Thyroid gland (tissue), 4 donors: ENCODE measurements at regions not wholly inside any gene's neighbourhood (a gene's known extent, or its start where the extent isn't known, plus 50 kb on each side); places are given as distances from the start of the nearest gene placed in this dataset.

ENCODE experiments used
- DNase-seq, 2 donors: peaks; one replicate each; pipeline ENCODE4 v3.0.0-alpha.2; 2019
- H3K27ac ChIP-seq, 3 donors: fragments of 200-600 bp; sonication (generic); 1 replicate in 2 of 3; 2 replicates in 1 of 3; pipeline ENCODE4 v1.5.1; 2016 to 2019; ENCODE audit warnings: mild to moderate bottlenecking in 1 of 3, moderate library complexity in 1 of 3
- H3K27me3 ChIP-seq: fragments of 200-600 bp; sonication (generic); one replicate; pipeline ENCODE4 v1.5.1; 2019
- H3K36me3 ChIP-seq, 2 donors: fragments of 200-600 bp; sonication (generic); one replicate each; pipeline ENCODE4 v1.5.1; 2016 to 2019
- H3K4me1 ChIP-seq, 2 donors: fragments of 200-600 bp; sonication (generic); one replicate each; pipeline ENCODE4 v1.5.1; 2017 to 2019
- H3K4me3 ChIP-seq, 3 donors: fragments of 200-600 bp; sonication (generic); replicated peaks in 1 of 3; 1 replicate in 2 of 3; 2 replicates in 1 of 3; pipeline ENCODE4 v1.5.1; 2016; ENCODE audit warnings: mild to moderate bottlenecking in 1 of 3
- H3K9me3 ChIP-seq: fragments of 200-600 bp; sonication (generic); one replicate; pipeline ENCODE4 v1.5.1; 2017
- CTCF ChIP-seq, 6 experiments: fragments of 200-600 bp in 3 of 6; fragments of 450-650 bp in 3 of 6; sonication (generic) in 3 of 6; IDR thresholded peaks; one replicate each; pipeline ENCODE4 v1.5.1; 2016 to 2019; ENCODE audit warnings: antibody characterized with exemption in 6 of 6, mild to moderate bottlenecking in 2 of 6, inconsistent platforms in 1 of 6, moderate library complexity in 1 of 6
- POLR2A ChIP-seq, 2 donors: fragments of 450-650 bp; IDR thresholded peaks; one replicate each; pipeline ENCODE4 v1.6.1; 2017; ENCODE audit warnings: antibody characterized with exemption in 2 of 2, mild to moderate bottlenecking in 2 of 2, moderate library complexity in 1 of 2
- WGBS, 2 donors: methylation state at CpG; one replicate each; pipeline ENCODE4 v1.1.5; 2017; 5-methylcytosine and 5-hydroxymethylcytosine counted together
- intact Hi-C: fragments of 100-400 bp; cut with DNase I; formaldehyde crosslinking; loops from one replicate; pipeline ENCODE4 v1.15.1; 2023

- whole genome bisulfite sequencing, 2 donors = 18 to 23% methylated on average over 2 of the region's 2 CpGs
- TF ChIP-seq POLR2A (IDR thresholded peaks at IDR 0.05) = no peak
- TF ChIP-seq CTCF (IDR thresholded peaks at IDR 0.05) = no peak
- Histone ChIP-seq H3K27ac (no peak overlapping the region), H3K27me3 (no peaks in the 10 kb centered on the region), H3K9me3 (no peaks in the 10 kb centered on the region), H3K4me3 (no peak overlapping the region), H3K36me3 (no peaks in the 10 kb centered on the region), H3K4me1 (no peaks in the 10 kb centered on the region)
- intact Hi-C loops = no loop called here
- DNase-seq = no peak
Observed at GRCh38 chrX:96376266-96376665, 308.4 kb upstream of the DIAPH2 start.

- Histone ChIP-seq H3K9me3 (no peaks in the 10 kb centered on the region), H3K4me3 (no peak overlapping the region), H3K4me1 (no peaks in the 10 kb centered on the region), H3K36me3 (no peaks in the 10 kb centered on the region), H3K27me3 (no peaks in the 10 kb centered on the region), H3K27ac (no peak overlapping the region)
- DNase-seq = no peak
- 59 to 71% methylated on average over 1 of the region's 1 CpG for WGBS, 2 donors
- intact Hi-C loops = no loop called here
- TF ChIP-seq CTCF (IDR thresholded peaks at IDR 0.05) = no peak
- no peak for TF ChIP-seq POLR2A (IDR thresholded peaks at IDR 0.05)
Observed at GRCh38 chrX:96379951-96380350, 304.7 kb upstream of the DIAPH2 start.

- no peak for DNase-seq
- Histone ChIP-seq H3K9me3 (no peaks in the 10 kb centered on the region), H3K36me3 (no peaks in the 10 kb centered on the region), H3K4me3 (no peak overlapping the region), H3K27me3 (no peaks in the 10 kb centered on the region), H3K4me1 (no peaks in the 10 kb centered on the region), H3K27ac (no peak overlapping the region)
- intact Hi-C loops = no loop called here
- TF ChIP-seq POLR2A (IDR thresholded peaks at IDR 0.05) (no peak), CTCF (IDR thresholded peaks at IDR 0.05) (no peak)
Observed at GRCh38 chrX:96382018-96382417, 302.6 kb upstream of the DIAPH2 start.

GRCh38 chrX:96383428-96383827, 301.2 kb upstream of the DIAPH2 start:
- H3K9me3 ChIP-seq = no peaks in the 10 kb centered on the region
- no peaks in the 10 kb centered on the region for H3K4me1 ChIP-seq
- WGBS, 2 donors = 34 to 46% methylated on average over 2 of the region's 2 CpGs
- no peaks in the 10 kb centered on the region for H3K27me3 ChIP-seq
- DNase-seq = no peak
- no peaks in the 10 kb centered on the region for H3K36me3 ChIP-seq
- TF ChIP-seq CTCF (IDR thresholded peaks at IDR 0.05) (no peak), POLR2A (IDR thresholded peaks at IDR 0.05) (no peak)
- H3K27ac ChIP-seq = no peak overlapping the region
- intact Hi-C loops = no loop called here
- H3K4me3 ChIP-seq = no peak overlapping the region

- WGBS, 2 donors = 86 to 87% methylated on average over 3 of the region's 3 CpGs
- H3K9me3 ChIP-seq = no peaks in the 10 kb centered on the region
- no peak for DNase-seq
- intact Hi-C loops = no loop called here
- H3K27me3 ChIP-seq = no peaks in the 10 kb centered on the region
- H3K36me3 ChIP-seq = no peaks in the 10 kb centered on the region
- no peak overlapping the region for H3K4me3 ChIP-seq
- H3K27ac ChIP-seq = no peak overlapping the region
- TF ChIP-seq POLR2A (IDR thresholded peaks at IDR 0.05) (no peak), CTCF (IDR thresholded peaks at IDR 0.05) (no peak)
- H3K4me1 ChIP-seq = no peaks in the 10 kb centered on the region
Observed at GRCh38 chrX:96386325-96386724, 298.3 kb upstream of the DIAPH2 start.
